OCI-LY7 (cell line): ENCODE measurements at regions not wholly inside any gene's neighbourhood (a gene's known extent, or its start where the extent isn't known, plus 50 kb on each side); places are given as distances from the start of the nearest gene placed in this dataset.

Experiments
- BruUV-seq: library from RNA; stranded (reverse); fragments of 400-500 nt; replicated peaks from 2 replicates; lab custom pipeline; 2021; lab: Mats Ljungman, UMichigan
- CTCF ChIA-PET: fragments of 300-600 bp; sonication (Branson Sonifier 250); formaldehyde crosslinking; loops from one replicate; lab custom pipeline; 2022; ENCODE audit warnings: antibody characterized with exemption; ENCODE audit not compliant: unreplicated experiment; lab: Charles Lee
- POLR2A ChIA-PET: fragments of 300-600 bp; sonication (Branson Sonifier 250); formaldehyde crosslinking; loops from one replicate; lab custom pipeline; 2022; ENCODE audit warnings: antibody characterized with exemption; lab: Charles Lee
- DNase-seq: peaks from one replicate; pipeline ENCODE4 v3.0.0-alpha.2; 2015; ENCODE audit warnings: low spot score
- H2AFZ ChIP-seq: fragments of 200-600 bp; sonication (generic), shearing (Covaris generic); 2 replicates; pipeline ENCODE4 v1.6.1; 2014; ENCODE audit warnings: mild to moderate bottlenecking, antibody characterized with exemption, low read length, moderate library complexity
- H3K27ac ChIP-seq: fragments of 200-600 bp; sonication (generic); 2 replicates; pipeline ENCODE4 v1.5.1; 2014; ENCODE audit warnings: mixed run types, low read depth, mild to moderate bottlenecking, moderate library complexity, low read length, inconsistent platforms; ENCODE audit not compliant: poor library complexity, severe bottlenecking
- H3K36me3 ChIP-seq: fragments of 200-600 bp; sonication (generic); 2 replicates; pipeline ENCODE4 v1.6.1; 2014; ENCODE audit warnings: mild to moderate bottlenecking, antibody characterized with exemption, low read length, moderate library complexity, mixed read lengths; ENCODE audit not compliant: insufficient read depth
- H3K4me1 ChIP-seq: fragments of 200-600 bp; sonication (generic); 2 replicates; pipeline ENCODE4 v1.5.1; 2014; ENCODE audit warnings: mild to moderate bottlenecking, low read length; ENCODE audit not compliant: insufficient read depth, poor library complexity, severe bottlenecking
- H3K4me2 ChIP-seq: fragments of 200-600 bp; sonication (generic); 2 replicates; pipeline ENCODE4 v1.6.1; 2014; ENCODE audit warnings: mild to moderate bottlenecking, low read length
- H3K4me3 ChIP-seq: fragments of 200-600 bp; sonication (generic); 2 replicates; pipeline ENCODE4 v1.5.1; 2014; ENCODE audit warnings: mild to moderate bottlenecking, low read depth, low read length; ENCODE audit not compliant: poor library complexity, severe bottlenecking
- H3K79me2 ChIP-seq: fragments of 200-600 bp; sonication (generic); 2 replicates; pipeline ENCODE4 v1.6.1; 2016; ENCODE audit warnings: low read depth, mild to moderate bottlenecking, low read length, moderate library complexity, mixed read lengths; ENCODE audit not compliant: insufficient read depth
- H3K9me2 ChIP-seq: fragments of 200-600 bp; sonication (generic); 2 replicates; pipeline ENCODE4 v1.6.1; 2016; ENCODE audit warnings: mild to moderate bottlenecking, low read length, mixed read lengths; ENCODE audit not compliant: insufficient read depth
- H3K9me3 ChIP-seq: fragments of 200-600 bp; sonication (generic); 2 replicates; pipeline ENCODE4 v1.6.1; 2014; ENCODE audit warnings: mild to moderate bottlenecking, mixed run types, low read length, mixed read lengths
- H4K20me1 ChIP-seq: fragments of 200-600 bp; sonication (generic); 2 replicates; pipeline ENCODE4 v1.6.1; 2014; ENCODE audit warnings: mild to moderate bottlenecking, antibody characterized with exemption, low read length, moderate library complexity, mixed read lengths; ENCODE audit not compliant: insufficient read depth
- EZH2phosphoT487 ChIP-seq: fragments of 200-600 bp; sonication (generic); IDR thresholded peaks from 2 replicates; pipeline ENCODE4 v1.6.1; 2018; ENCODE audit warnings: low read depth, borderline replicate concordance, mild to moderate bottlenecking, mixed run types, antibody characterized with exemption, low read length, moderate library complexity, mixed read lengths
- intact Hi-C: fragments of 100-400 bp; cut with micrococcal nuclease; formaldehyde crosslinking; loops from one replicate; pipeline ENCODE4 v1.10.0; 2022; ENCODE audit not compliant: unreplicated experiment
- TF ChIP-seq, protein P1 (sequence below): fragments of 200-600 bp; sonication (generic); conservative IDR thresholded peaks from 2 replicates; pipeline ENCODE4 v1.5.1; 2014; ENCODE audit warnings: mild to moderate bottlenecking, antibody characterized with exemption, low read length, moderate library complexity, mixed read lengths

GRCh38 chr2:122939796-122940195 lies 1085.3 kb upstream of the CNTNAP5 start:
- Histone ChIP-seq H3K27ac (no peak overlapping the region), H3K9me2 (no peaks in the 10 kb centered on the region), H2AFZ (no peak overlapping the region), H3K4me3 (no peak overlapping the region), H4K20me1 (no peaks in the 10 kb centered on the region), H3K79me2 (no peaks in the 10 kb centered on the region), H3K36me3 (no peaks in the 10 kb centered on the region), H3K4me2 (no peak overlapping the region), H3K4me1 (no peaks in the 10 kb centered on the region), H3K9me3 (no peaks in the 10 kb centered on the region)
- BruUV-seq: no TSS peak
- intact Hi-C loops: no loop called here
- ChIA-PET POLR2A (no interaction called here), CTCF (no interaction called here)
- no peak for TF ChIP-seq EZH2phosphoT487
- TF ChIP-seq, protein P1, sequence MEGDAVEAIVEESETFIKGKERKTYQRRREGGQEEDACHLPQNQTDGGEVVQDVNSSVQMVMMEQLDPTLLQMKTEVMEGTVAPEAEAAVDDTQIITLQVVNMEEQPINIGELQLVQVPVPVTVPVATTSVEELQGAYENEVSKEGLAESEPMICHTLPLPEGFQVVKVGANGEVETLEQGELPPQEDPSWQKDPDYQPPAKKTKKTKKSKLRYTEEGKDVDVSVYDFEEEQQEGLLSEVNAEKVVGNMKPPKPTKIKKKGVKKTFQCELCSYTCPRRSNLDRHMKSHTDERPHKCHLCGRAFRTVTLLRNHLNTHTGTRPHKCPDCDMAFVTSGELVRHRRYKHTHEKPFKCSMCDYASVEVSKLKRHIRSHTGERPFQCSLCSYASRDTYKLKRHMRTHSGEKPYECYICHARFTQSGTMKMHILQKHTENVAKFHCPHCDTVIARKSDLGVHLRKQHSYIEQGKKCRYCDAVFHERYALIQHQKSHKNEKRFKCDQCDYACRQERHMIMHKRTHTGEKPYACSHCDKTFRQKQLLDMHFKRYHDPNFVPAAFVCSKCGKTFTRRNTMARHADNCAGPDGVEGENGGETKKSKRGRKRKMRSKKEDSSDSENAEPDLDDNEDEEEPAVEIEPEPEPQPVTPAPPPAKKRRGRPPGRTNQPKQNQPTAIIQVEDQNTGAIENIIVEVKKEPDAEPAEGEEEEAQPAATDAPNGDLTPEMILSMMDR: no peak
- DNase-seq: no peak

DNA sequence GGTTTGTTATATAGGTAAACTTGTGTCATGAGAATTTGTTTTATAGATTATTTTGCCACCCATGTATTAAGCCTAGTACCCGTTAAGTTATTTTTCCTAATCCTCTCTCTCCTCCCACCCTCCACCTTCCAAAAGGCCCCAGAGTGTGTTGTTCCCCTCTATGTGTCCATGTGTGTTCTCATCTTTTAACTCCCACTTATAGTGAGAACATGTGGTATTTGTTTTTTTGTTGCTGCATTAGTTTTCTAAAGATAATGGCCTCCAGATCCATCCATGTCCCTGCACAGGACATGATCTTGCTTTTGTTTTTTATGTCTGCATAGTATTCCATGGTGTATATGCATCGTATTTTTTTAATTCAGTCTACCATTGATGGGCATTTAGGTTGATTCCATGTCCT lies 1075.6 kb upstream of the CNTNAP5 start:
- H3K4me3 ChIP-seq: no peak overlapping the region
- CTCF ChIA-PET: no interaction called here
- DNase-seq: no peak
- no peaks in the 10 kb centered on the region for H3K9me2 ChIP-seq
- no peak overlapping the region for H3K4me2 ChIP-seq
- no peaks in the 10 kb centered on the region for H4K20me1 ChIP-seq
- intact Hi-C loops: no loop called here
- H3K79me2 ChIP-seq: no peaks in the 10 kb centered on the region
- no TSS peak for BruUV-seq
- no peak overlapping the region for H2AFZ ChIP-seq
- H3K4me1 ChIP-seq: no peaks in the 10 kb centered on the region
- POLR2A ChIA-PET: no interaction called here
- TF ChIP-seq, protein P1: no peak
- no peak for TF ChIP-seq EZH2phosphoT487
- no peaks in the 10 kb centered on the region for H3K36me3 ChIP-seq
- H3K9me3 ChIP-seq: no peaks in the 10 kb centered on the region
- no peak overlapping the region for H3K27ac ChIP-seq

- Histone ChIP-seq H2AFZ (no peak overlapping the region), H3K9me2 (no peaks in the 10 kb centered on the region), H3K4me3 (no peak overlapping the region), H3K9me3 (no peaks in the 10 kb centered on the region), H3K4me1 (no peaks in the 10 kb centered on the region), H3K36me3 (no peaks in the 10 kb centered on the region), H3K4me2 (no peak overlapping the region), H4K20me1 (no peaks in the 10 kb centered on the region), H3K79me2 (no peaks in the 10 kb centered on the region), H3K27ac (no peak overlapping the region)
- CTCF ChIA-PET: no interaction called here
- BruUV-seq: no TSS peak
- POLR2A ChIA-PET: interaction anchor here (0.7 kb wide), 1 partner anchor 218 kb away, joined by 3 read pairs; no protein-coding TSS in a partner anchor
- no peak for TF ChIP-seq EZH2phosphoT487
- TF ChIP-seq, protein P1: no peak
- intact Hi-C loops: no loop called here
- DNase-seq: no peak
Observed at GRCh38 chr2:122955776-122956175, 1069.3 kb upstream of the CNTNAP5 start.
